ENCODE measurements at regions not wholly inside any gene's neighbourhood (a gene's known extent, or its start where the extent isn't known, plus 50 kb on each side); places are given as distances from the start of the nearest gene placed in this dataset. TPM values are rescaled to one million over a fixed set of nuclear protein-coding genes. Genes with fewer than 3 reads are reported as not detected.

- Histone ChIP-seq H3K4me3 (ENCODE audit: low read depth, low read length) (no peak overlapping the region), H3K36me3 (ENCODE audit: control insufficient read depth, insufficient read depth, low read length) (no peaks in the 10 kb centered on the region), H3K27me3 (ENCODE audit: control insufficient read depth, insufficient read depth, low read length) (no peaks in the 10 kb centered on the region)
- POLR2A ChIA-PET: no interaction called here
- CTCF ChIA-PET: no interaction called here
- DNase-seq (ENCODE audit: low read depth): no peak
- no peak for TF ChIP-seq CTCF (IDR thresholded peaks at IDR 0.05; ENCODE audit: insufficient read depth, low read depth, low read length)
Measured at GRCh38 chr1:234661317-234661928, 51.4 kb upstream of the IRF2BP2 start.

GRCh38 chr1:234660536-234661316 is 50.7 kb upstream of the IRF2BP2 start:
- ChIA-PET POLR2A (no interaction called here), CTCF (no interaction called here)
- Histone ChIP-seq H3K27me3 (ENCODE audit: control insufficient read depth, insufficient read depth, low read length) (no peaks in the 10 kb centered on the region), H3K4me3 (ENCODE audit: low read depth, low read length) (no peak overlapping the region), H3K36me3 (ENCODE audit: control insufficient read depth, insufficient read depth, low read length) (no peaks in the 10 kb centered on the region)
- DNase-seq (ENCODE audit: low read depth): no peak
- no peak for TF ChIP-seq CTCF (IDR thresholded peaks at IDR 0.05; ENCODE audit: insufficient read depth, low read depth, low read length)

Small RNAs in the stretch of these regions (small RNA-seq; reads per million reads assigned to genes)
- not detected for gene RNY4P16 (ENCODE audit: insufficient read length, low read depth, low replicate concordance)

Measured in BJ (cell line).